GM12872 (cell line): ENCODE measurements at regions not wholly inside any gene's neighbourhood (a gene's known extent, or its start where the extent isn't known, plus 50 kb on each side); places are given as distances from the start of the nearest gene placed in this dataset.

Source experiments
- CTCF ChIP-seq: IDR thresholded peaks from 3 replicates; pipeline ENCODE4 v1.5.1; 2011; ENCODE audit warnings: low read depth, mild to moderate bottlenecking, low read length, moderate library complexity; ENCODE audit not compliant: insufficient read depth

- no peak for TF ChIP-seq CTCF
Measured at GRCh38 chr2:861655-862354, 88.8 kb upstream of the SNTG2 start.

GRCh38 chr2:860259-860855 is 90.3 kb upstream of the SNTG2 start:
- TF ChIP-seq CTCF = no peak

- no peak for TF ChIP-seq CTCF
Measured at GRCh38 chr2:858646-859045, 92.0 kb upstream of the SNTG2 start.

GRCh38 chr2:857937-858336 is 92.7 kb upstream of the SNTG2 start:
- no peak for TF ChIP-seq CTCF

- TF ChIP-seq CTCF = no peak
Measured at GRCh38 chr2:857081-857480, 93.6 kb upstream of the SNTG2 start.

- TF ChIP-seq CTCF = no peak
Measured at GRCh38 chr2:856456-856855, 94.2 kb upstream of the SNTG2 start.

GRCh38 chr2:856041-856440 is 94.6 kb upstream of the SNTG2 start:
- TF ChIP-seq CTCF = no peak
